ENCODE measurements at regions not wholly inside any gene's neighbourhood (a gene's known extent, or its start where the extent isn't known, plus 50 kb on each side); places are given as distances from the start of the nearest gene placed in this dataset.

GRCh38 chr2:105181282-105181681 lies 60.3 kb upstream of the GPR45 start:
- DNase-seq (ENCODE audit: low read depth in 1 of 2, low spot score in 1 of 2): no peak
- in situ Hi-C loops (cut with HindIII; ENCODE audit: low pct_unique_long_range_greater_than_20kb, low sequenced_read_pairs): no loop called here
- no peak for TF ChIP-seq JUND (IDR thresholded peaks at IDR 0.05; ENCODE audit: low read depth)

- in situ Hi-C loops (cut with HindIII; ENCODE audit: low pct_unique_long_range_greater_than_20kb, low sequenced_read_pairs): no loop called here
- no peak for TF ChIP-seq JUND (IDR thresholded peaks at IDR 0.05; ENCODE audit: low read depth)
- DNase-seq (ENCODE audit: low read depth in 1 of 2, low spot score in 1 of 2): no peak
Observed at GRCh38 chr2:105183555-105184323, 57.8 kb upstream of the GPR45 start.

GRCh38 chr2:105184420-105184819 lies 57.1 kb upstream of the GPR45 start:
- in situ Hi-C loops (cut with HindIII; ENCODE audit: low pct_unique_long_range_greater_than_20kb, low sequenced_read_pairs): no loop called here
- TF ChIP-seq JUND (IDR thresholded peaks at IDR 0.05; ENCODE audit: low read depth): no peak
- DNase-seq (ENCODE audit: low read depth in 1 of 2, low spot score in 1 of 2): no peak

GRCh38 chr2:105186967-105187498 lies 54.5 kb upstream of the GPR45 start:
- peak in 1 of 2 experiments; percentile 44 for DNase-seq (ENCODE audit: low read depth in 1 of 2, low spot score in 1 of 2)
- TF ChIP-seq JUND (IDR thresholded peaks at IDR 0.05; ENCODE audit: low read depth): no peak
- in situ Hi-C loops (cut with HindIII; ENCODE audit: low pct_unique_long_range_greater_than_20kb, low sequenced_read_pairs): no loop called here

GRCh38 chr2:105187531-105187930 lies 54.0 kb upstream of the GPR45 start:
- in situ Hi-C loops (cut with HindIII; ENCODE audit: low pct_unique_long_range_greater_than_20kb, low sequenced_read_pairs): no loop called here
- no peak for TF ChIP-seq JUND (IDR thresholded peaks at IDR 0.05; ENCODE audit: low read depth)
- DNase-seq (ENCODE audit: low read depth in 1 of 2, low spot score in 1 of 2): no peak

GRCh38 chr2:105188343-105188742 lies 53.2 kb upstream of the GPR45 start:
- TF ChIP-seq JUND (IDR thresholded peaks at IDR 0.05; ENCODE audit: low read depth): no peak
- no peak for DNase-seq (ENCODE audit: low read depth in 1 of 2, low spot score in 1 of 2)
- in situ Hi-C loops (cut with HindIII; ENCODE audit: low pct_unique_long_range_greater_than_20kb, low sequenced_read_pairs): no loop called here
